NCI-H446 treated with DMSO at 0.1 percent for 48 hours (cell line): ENCODE measurements at regions not wholly inside any gene's neighbourhood (a gene's known extent, or its start where the extent isn't known, plus 50 kb on each side); places are given as distances from the start of the nearest gene placed in this dataset.

Experiments used
- DNase-seq: peaks from one replicate; lab custom pipeline; 2025; lab: John Stamatoyannopoulos, UW

DNA sequence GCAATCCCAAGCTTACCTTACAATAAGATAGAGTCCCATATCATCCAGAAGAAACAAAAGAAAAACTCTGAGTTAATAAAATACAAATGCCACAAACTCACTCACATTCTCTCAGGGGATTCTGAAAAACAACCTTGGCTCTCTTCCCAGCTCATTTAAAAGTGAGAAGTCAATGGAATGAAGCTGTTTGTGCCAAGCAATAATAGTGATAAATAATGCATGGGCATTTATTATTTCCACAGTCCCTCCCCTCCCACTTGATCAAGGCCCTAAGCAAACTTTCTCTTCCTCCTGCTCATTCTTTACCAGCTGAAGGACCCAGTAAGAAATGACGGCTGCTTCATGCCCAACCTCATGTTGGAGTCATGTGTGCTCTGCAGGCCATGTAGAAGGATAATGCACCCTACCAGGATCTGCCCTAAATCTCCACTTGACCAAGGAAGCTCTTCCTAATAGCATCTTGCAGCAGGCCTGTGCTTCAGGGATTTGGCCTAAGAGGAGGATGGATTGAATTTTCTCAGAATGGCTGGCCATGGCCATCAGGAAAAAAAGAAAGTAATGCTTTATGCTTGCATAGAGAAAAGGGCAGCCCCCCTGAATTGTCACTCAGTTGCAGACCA lies 451.3 kb downstream of the GPAM start:
- DNase-seq: peak; percentile 5

DNA sequence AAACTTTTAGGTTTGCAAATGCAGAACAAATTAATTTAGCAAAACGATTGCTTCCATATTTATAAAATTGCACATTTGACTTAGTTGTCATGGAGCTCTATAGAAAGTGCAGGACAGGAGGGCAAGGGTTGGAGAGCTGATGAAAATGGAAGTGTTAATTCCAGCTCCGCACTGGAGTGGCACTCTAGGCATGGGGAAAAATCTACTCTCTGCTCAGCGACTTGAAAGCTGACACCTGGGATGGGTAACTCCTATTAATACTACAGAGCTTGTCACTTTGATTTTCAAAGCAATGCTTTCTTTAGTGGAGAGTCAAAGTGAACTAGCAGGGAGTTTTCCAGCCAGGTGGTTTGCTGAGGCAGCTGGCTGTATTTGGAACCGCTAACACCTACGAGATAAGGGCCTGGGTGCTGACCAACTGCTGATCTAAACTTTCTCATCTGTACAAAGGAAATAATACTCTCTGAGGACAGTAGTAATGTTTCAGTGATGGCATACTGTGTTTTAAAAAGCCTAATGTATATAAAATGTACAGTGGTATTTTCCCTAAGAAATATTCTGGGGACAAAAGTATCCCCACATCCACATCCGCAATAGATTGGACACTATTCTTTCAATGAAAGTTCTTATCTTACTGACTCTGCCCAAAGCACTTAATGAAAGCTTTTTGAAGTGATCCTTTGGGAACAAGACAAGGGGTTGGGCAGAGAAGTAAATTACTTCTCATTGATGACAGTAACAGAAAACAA lies 444.3 kb downstream of the GPAM start:
- DNase-seq: no peak

DNA sequence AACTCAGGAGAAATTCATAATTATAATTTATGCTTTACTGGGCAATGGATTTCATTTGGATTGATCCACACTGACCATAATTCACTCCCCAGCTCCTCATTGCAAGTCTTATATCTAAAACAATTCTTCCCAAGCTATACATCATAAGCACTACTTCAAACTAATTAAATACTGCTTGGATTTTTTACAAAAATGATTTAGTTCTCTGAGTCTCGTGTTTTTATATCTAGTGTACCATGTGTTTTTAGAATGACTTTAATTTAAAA lies 443.8 kb downstream of the GPAM start:
- DNase-seq: no peak

DNA sequence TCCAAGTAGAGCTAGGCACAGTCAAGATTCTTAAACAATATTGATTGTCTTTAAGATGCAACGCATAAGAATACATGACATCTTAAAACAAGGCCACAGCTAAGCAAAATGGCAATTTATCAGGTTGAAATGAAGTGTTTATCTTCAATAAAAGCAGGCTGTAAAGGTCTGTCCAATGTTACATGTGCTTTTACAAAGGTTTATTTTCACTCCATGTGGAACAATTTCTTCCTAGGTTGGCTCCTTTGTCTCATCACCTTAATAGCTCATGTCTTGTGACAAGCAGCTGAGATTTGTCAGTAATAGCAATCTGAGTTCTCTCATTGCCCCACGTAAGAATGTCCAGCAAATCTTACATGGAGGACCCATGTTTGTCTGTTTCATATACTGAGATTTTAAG lies 437.6 kb downstream of the GPAM start:
- no peak for DNase-seq

DNA sequence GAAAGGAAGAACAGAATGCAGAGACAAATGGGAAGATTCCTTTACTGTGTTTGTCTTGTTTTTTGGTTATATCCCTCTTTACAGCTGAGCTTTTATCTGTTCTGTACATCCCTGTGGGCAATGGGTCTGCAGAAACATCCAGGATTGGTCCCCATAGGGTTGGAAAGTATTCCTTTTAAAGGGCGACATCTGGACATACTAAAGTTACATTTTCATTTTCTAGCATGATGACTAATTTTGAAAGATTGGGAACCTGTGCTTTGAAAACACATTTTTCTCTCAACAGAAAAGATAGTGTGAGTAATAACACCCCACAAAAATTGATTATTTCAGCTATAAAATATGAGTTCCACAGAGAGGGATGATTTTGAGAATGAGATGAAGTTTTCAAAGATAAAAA lies 435.8 kb downstream of the GPAM start:
- DNase-seq: no peak

DNA sequence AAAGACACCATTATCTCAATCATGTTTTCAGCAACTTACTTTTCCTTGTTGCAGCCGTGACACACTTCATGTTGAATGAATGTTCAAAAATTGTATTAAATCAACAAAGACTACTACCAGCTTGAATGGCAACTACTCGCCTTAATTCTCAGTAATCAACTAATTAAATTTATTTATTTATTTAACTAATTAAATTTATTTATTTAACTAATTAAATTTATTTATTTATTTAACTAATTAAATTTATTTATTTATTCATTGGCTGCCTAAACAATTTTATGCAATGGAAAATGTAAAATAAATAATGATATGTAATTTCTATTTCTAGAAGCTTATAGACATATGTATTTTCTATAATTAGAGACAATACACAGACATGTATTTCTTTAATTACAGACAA lies 435.4 kb downstream of the GPAM start:
- no peak for DNase-seq

DNA sequence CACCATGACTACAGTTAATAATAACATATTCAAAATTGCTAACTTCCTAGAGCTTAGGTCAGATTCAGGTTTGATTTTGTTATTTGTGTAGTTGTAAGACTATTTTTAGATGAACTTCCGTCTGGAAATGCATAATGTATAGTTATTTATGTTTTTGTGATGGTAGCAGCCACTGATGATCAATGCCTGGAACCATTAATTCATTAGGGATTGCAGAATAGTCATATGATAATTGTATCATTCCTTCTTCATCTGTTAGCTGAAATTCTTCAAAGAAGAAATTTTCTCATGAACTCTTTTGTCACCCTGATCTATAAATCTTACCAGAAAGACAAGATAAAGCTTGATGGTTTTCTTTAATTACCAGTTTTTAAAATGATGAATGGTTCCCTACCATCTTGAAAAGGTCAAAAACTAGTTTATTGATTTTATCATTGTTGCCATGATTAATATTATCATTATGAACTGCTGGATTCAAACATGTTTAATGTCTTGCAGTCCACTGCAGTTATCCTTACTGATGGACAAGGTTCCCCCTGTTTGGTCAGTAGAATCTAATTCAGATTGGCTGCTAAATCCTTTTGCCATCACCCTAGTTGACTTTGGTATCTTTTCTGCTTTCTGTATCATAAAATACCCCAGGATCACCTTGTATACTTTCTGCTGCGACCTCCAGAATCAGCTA lies 433.3 kb downstream of the GPAM start:
- no peak for DNase-seq

DNA sequence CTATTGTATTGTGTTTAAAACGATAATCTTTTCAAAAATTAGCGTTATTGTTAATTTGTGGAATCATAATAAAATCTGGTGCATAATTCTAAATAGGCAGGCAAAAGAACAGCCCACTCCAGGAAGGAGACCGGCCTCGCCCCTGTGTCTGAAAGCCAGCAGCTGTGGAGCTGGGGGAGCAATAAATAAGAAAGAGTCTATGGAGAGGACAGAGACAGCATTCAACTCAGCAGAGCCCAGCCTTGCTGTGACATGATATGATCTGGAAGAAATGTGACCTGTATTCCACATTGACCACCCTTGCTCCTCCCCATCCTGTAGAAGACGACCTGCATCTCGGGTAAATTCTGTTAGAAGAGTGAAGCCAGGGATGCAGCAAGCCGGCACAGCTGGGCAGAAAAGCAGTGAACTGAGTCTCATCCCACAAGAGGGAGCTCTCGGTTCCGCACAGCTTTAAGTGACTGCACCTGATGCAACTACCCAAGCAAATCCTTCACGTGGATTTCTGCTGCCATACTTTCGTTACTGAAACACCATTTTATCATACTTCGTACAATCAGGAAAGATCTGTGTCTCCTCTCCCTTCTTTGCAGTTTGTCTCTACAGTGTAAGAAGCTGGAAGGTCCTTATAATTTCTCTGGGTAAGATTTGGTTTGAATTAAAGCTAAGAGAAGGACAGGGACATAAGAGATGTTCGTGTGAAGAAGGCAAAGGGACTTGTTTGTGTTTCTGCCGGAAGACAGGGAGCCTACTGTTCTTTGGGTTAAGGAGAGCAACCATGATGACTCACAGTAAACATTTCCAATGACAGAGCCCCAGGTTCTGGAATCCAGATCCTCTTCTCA lies 427.1 kb downstream of the GPAM start:
- no peak for DNase-seq

DNA sequence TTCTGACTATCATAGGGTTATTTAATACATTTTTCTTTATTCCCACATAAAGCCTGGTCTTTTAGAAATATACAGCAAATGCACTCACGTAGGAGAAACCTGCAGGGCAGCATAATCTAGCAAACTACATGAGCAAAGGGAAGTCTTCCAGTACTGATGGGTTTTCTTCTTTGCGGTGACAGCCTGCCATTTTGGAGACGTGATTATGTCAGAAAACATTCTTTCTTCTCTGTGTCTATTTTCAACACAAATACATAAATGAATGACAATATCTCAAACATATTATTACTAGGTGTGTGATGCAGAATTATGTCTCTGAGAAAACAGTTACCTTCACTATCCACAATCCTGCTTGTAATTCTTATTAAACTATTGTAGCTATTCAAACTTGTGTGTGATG lies 425.0 kb downstream of the GPAM start:
- DNase-seq: no peak

DNA sequence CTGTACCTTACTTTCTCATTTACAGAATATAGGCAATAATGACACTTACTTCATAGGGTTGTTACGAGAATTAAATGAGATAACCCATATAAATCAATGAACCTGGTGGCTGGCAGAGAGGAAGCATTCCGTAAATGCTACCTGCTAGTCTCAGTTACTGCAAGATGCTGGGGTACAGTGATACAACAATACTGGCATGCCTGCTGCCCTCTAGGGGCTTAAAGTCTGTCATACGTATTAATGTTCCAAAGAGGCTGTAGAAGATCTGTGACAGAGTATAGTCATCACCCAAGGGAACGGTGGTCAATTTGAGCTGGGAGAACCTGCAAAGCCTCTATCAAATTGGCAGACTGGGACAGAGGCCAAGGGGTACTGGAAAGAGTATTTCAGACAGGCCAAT lies 421.5 kb downstream of the GPAM start:
- DNase-seq: no peak

DNA sequence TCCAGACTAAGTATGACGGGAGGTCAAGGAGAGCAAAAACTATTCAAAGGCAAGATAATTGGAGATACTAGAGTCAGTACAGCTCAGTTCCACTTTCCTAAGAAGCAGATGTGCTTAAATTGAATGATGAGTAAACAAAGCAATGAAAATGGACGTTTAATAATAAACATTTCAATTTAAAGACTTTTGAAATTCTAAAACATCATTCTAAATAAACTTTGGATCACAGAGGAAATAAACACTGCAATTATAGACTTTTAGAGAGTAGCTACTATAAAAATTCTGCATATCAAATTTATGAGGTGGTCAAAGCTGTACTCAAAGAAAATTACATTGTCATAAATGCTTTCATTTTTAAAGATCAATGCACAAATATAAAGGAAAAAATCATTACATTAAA lies 418.3 kb downstream of the GPAM start:
- no peak for DNase-seq

DNA sequence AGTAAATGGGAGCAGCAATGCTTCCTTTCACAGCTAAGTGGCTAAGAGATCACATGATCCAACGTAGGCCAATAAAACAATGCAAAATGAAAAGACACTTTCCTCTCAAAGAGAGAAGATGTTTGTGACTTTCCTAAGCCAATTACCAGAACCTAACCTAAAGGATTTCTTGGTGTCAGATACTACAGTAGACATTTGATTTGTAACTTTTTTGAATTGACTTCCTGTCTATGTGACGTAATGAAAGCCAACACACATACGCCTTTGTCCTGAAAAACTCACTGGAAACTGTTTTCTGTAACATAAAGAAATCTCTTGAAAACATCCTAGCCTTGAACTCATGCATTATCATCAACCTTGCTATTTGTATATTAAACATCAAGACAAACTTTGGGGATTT lies 417.1 kb downstream of the GPAM start:
- no peak for DNase-seq

DNA sequence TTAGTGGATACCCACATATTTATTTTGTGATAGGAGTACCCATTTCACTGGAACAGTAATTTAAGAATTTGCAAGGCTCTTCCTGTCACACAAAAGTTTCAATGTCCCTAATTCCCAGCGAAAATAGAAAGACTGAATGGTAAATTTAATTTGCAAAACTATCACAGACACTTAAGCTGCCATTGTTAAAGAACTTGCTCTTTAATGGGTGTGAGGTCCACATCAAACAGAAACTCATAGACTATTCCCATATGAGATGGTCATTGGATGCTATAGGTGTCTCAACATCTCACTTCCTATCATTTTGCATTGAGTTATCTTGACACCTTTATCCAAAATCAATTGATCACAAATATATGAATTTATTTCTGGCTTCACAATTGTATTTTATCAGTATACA lies 415.9 kb downstream of the GPAM start:
- no peak for DNase-seq

DNA sequence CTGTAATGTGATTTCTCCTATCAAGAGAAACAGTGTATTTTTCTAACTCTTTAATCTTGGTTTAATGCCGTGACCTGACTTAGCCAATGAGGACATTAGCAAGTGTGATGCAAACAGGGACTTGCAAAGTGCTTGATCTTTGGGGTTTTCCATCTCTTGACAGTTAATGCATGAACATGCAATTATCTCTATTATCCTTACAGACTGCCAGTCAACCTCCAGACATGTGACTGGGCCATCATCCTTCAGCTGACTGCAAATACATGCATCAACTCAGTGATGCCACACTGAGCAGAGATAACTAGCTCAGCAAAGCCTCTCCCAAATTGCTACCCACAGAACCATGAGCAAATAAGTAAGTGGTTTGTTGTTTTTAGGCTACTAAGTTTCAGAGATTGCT lies 409.6 kb downstream of the GPAM start:
- no peak for DNase-seq

DNA sequence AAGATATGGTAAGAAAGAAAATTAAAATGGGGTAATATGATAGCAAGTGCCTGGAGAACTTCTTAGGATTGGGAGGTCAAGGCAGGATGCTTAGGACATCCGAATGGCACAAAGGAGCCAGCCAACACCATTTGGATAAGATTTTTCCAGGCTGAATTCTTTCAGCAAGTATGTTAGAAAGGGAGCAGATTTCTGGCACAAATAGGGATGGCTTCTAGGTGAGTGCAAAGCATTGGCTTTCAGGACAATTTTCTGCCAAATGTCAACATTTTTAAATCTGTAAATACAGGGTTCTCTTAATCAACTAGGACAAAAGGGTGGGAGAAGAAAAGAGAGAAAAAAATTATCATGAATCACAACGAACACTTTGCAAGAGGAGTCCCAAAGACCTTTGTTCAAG lies 409.1 kb downstream of the GPAM start:
- DNase-seq: no peak

DNA sequence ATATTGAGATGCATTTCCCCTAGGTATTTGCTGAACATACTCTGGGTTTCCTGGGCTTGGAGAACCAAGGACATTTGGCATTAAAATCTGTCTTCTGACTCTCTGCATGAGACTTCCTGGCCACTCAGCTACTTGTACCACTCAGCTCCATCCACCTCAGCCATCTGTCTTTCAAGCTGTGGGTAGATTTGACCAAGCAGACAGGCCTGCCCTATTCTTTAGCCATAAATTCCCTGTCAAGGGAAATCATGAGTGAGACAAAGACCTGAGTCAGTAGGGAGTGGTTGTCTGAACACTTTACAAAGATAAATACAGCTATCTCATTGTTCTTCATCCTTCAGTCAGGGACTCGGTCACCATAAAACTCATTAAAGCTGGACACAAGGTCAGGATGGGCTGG lies 399.1 kb downstream of the GPAM start:
- peak; percentile 69 for DNase-seq

DNA sequence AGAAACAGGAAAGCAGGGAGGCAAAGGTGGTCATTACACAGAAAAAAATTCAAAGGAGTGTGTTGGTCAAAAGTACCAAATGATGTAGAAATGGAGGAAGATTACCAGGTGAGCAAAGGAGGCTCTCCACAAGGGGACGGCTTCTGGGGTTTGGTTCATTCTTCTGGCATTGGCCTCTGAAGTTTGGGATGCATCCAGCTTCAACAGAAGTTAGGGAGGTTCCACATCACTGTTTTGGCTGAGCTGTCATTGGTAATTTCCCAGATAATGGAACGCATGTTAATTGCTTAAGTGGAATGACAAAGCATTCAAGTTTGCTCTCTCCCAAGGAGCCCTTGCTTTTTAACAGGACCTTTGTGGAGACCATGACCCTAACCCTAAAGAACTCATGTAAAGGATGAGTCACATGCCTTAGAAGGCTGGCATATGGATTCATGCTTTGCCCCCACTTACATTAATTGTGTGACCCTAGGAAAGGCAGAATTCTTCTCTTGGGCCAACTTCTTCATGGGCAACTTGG lies 398.6 kb downstream of the GPAM start:
- DNase-seq: peak; percentile 47

DNA sequence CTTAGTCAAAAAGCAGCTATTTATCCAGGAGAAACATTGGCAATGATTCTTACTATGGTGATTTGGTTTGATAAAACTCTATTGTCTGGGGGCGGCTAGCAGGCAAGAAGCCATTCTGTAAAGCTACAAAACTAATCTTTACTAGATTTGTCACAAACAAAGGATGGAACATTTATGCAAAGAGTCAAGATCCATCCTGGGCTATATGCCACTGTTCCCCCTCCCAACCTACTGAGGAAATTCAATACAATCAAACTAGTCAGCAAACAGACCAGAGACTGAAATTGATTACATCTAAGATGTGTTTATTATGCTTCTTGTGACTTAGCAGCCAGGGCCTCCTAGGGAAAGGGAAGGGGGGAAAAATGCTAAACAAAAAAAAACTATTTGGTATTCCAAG lies 397.6 kb downstream of the GPAM start:
- no peak for DNase-seq

DNA sequence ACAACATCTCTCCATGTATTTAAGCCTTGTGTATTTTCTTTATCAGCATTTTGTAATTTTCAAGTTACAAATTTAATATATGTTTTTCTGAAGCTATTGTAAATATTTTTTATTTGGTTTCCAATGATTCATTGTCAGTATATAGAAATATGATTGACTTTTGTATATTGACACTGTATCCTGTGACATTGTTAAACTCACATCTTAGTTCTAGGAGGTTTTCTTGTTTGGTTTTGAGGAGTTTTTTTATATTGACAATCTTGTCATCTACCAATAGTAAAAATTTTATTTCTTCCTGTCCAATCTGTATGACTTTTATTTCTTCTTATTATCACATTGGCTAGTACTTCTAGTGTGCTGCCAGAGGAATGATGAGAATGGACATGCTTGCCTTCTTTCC lies 393.7 kb downstream of the GPAM start:
- no peak for DNase-seq

DNA sequence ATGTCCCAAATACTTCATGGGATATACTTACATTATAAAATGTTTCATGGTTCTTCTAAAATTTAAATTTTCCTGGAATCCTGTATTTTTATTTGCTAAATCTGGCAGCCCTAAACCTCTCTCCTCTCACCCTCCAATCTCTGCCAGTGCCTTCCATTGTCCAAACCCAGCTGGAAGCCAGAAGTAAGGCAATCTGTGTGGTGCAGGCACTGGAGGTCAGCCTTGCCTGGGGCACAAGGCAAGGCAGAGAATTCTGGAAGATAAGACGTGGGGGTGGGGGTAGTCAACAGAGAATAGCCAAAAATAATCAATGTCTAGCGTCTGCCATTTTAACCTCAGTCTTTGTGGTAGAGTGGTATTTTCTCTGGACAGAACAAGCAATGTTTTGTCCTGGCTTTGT lies 381.7 kb downstream of the GPAM start:
- DNase-seq: no peak

DNA sequence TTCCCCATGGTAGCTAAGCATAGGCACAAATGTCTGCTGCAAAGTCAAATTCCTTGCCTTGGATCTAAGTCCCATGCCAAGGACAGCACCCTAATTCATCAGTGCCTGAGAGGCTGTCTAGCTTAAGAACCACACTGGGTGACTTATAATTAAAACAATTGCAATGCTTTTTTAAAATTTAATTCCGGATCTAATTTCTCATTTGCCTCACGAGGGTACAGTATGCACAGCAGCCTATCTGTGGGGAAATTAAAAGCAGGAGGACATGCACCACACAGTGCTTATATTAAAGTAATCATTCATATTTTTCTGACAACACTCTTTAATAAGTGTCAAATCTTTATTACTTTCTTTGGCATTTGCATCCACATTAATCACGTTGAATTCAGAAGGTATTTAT lies 378.8 kb downstream of the GPAM start:
- DNase-seq: no peak

DNA sequence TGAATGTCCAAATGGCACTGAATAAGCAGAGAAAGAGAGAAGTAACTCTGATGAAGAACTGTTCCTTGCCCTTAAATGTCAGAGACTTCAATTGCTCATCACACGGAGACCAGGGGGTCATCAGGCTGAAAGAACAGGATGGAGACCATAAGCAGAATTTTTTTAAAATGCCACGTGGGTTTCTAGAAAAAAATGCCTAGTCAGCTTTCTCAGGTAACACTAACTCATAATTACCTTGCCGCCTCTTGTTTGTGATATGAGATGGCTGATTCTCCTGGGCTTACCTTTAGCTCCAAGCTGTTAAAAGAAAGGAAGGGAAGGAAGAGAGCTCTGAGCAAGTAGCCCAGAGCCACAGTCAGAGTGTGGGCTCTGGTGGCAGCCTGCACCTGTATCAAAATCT lies 372.0 kb downstream of the GPAM start:
- no peak for DNase-seq

DNA sequence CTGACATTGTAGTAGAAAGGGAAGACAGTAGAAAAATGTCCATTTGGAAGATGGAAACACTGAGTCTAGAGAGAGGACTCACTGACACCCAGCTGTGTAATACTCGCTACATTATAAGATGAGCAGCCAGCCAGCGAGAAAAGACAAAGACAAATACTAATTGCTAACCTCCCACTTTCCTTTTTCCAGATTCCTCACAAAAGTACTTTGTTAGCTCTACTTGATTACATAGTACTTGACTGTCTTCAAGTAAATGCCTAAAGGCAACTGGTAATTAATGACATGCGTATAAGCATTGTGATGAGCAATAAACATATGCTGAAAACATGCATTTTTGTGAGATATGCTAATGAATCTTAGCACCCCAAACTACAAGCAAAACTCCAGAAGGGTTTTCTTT lies 363.1 kb downstream of the GPAM start:
- DNase-seq: no peak
